ENCODE measurements at regions not wholly inside any gene's neighbourhood (a gene's known extent, or its start where the extent isn't known, plus 50 kb on each side); places are given as distances from the start of the nearest gene placed in this dataset.

DNA sequence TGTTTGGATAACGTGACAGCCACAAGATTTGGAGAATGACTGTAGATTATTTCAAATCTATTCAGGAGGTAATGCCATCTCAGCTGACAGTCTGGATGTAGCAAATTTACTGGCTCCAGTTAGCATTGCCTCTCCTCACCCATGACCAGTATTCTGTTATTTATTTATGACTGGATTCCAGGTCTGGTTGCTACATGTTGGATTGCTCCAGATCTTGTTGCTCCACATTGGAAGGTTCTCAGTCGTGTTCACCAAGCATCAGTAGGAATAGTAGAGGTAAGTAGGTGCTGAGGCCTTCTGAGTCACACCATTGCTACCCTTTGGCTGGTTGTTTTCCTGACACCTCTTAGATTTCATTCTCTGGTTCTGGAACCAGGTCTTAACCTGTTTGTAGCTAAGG lies 69.5 kb upstream of the ELOVL5 start:
- TF ChIP-seq EP300 (conservative IDR thresholded peaks at IDR 0.05; ENCODE audit: poor library complexity, severe bottlenecking), result no peak
- TF ChIP-seq SMC3 (conservative IDR thresholded peaks at IDR 0.05; ENCODE audit: poor library complexity), result no peak
- no peak for TF ChIP-seq EZH2 (IDR thresholded peaks at IDR 0.05; ENCODE audit: borderline replicate concordance, insufficient read depth, low read length, poor library complexity, severe bottlenecking)
- no peak for TF ChIP-seq TAF1 (IDR thresholded peaks at IDR 0.05; ENCODE audit: low read depth)
- no peak for TF ChIP-seq MXI1 (conservative IDR thresholded peaks at IDR 0.05; ENCODE audit: poor library complexity, severe bottlenecking)
- TF ChIP-seq, protein P1, sequence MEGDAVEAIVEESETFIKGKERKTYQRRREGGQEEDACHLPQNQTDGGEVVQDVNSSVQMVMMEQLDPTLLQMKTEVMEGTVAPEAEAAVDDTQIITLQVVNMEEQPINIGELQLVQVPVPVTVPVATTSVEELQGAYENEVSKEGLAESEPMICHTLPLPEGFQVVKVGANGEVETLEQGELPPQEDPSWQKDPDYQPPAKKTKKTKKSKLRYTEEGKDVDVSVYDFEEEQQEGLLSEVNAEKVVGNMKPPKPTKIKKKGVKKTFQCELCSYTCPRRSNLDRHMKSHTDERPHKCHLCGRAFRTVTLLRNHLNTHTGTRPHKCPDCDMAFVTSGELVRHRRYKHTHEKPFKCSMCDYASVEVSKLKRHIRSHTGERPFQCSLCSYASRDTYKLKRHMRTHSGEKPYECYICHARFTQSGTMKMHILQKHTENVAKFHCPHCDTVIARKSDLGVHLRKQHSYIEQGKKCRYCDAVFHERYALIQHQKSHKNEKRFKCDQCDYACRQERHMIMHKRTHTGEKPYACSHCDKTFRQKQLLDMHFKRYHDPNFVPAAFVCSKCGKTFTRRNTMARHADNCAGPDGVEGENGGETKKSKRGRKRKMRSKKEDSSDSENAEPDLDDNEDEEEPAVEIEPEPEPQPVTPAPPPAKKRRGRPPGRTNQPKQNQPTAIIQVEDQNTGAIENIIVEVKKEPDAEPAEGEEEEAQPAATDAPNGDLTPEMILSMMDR (IDR thresholded peaks at IDR 0.05; ENCODE audit: poor library complexity, severe bottlenecking), result no peak
- TF ChIP-seq POLR2AphosphoS5 (IDR thresholded peaks at IDR 0.05), result no peak
- no peak for TF ChIP-seq RAD21 (conservative IDR thresholded peaks at IDR 0.05)
- TF ChIP-seq, protein P2, sequence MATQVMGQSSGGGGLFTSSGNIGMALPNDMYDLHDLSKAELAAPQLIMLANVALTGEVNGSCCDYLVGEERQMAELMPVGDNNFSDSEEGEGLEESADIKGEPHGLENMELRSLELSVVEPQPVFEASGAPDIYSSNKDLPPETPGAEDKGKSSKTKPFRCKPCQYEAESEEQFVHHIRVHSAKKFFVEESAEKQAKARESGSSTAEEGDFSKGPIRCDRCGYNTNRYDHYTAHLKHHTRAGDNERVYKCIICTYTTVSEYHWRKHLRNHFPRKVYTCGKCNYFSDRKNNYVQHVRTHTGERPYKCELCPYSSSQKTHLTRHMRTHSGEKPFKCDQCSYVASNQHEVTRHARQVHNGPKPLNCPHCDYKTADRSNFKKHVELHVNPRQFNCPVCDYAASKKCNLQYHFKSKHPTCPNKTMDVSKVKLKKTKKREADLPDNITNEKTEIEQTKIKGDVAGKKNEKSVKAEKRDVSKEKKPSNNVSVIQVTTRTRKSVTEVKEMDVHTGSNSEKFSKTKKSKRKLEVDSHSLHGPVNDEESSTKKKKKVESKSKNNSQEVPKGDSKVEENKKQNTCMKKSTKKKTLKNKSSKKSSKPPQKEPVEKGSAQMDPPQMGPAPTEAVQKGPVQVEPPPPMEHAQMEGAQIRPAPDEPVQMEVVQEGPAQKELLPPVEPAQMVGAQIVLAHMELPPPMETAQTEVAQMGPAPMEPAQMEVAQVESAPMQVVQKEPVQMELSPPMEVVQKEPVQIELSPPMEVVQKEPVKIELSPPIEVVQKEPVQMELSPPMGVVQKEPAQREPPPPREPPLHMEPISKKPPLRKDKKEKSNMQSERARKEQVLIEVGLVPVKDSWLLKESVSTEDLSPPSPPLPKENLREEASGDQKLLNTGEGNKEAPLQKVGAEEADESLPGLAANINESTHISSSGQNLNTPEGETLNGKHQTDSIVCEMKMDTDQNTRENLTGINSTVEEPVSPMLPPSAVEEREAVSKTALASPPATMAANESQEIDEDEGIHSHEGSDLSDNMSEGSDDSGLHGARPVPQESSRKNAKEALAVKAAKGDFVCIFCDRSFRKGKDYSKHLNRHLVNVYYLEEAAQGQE (IDR thresholded peaks at IDR 0.05; ENCODE audit: borderline replicate concordance), result no peak
- no peaks in the 10 kb centered on the region for H3K27me3 ChIP-seq (ENCODE audit: insufficient read depth, low read depth, low read length)
- no peaks in the 10 kb centered on the region for H3K9me3 ChIP-seq (ENCODE audit: low read length)
- no peaks in the 10 kb centered on the region for H4K20me1 ChIP-seq (ENCODE audit: insufficient read depth)
- H2AFZ ChIP-seq (ENCODE audit: low read depth, low read length), result no peak overlapping the region
- H3K9me2 ChIP-seq (ENCODE audit: insufficient read depth, low read length), result no peaks in the 10 kb centered on the region
- H3F3A ChIP-seq (ENCODE audit: insufficient read depth, low read length, poor library complexity, severe bottlenecking), result no peaks in the 10 kb centered on the region
- H3K4me2 ChIP-seq (ENCODE audit: low read length), result no peak overlapping the region
- no peak overlapping the region for H3K9ac ChIP-seq (ENCODE audit: low read length)
- no peaks in the 10 kb centered on the region for H3K36me3 ChIP-seq (ENCODE audit: insufficient read depth, low read length)
- no peaks in the 10 kb centered on the region for H3K79me2 ChIP-seq (replicated peaks; ENCODE audit: insufficient read depth, low read length)
- H3K27ac ChIP-seq (ENCODE audit: low read length), result no peak overlapping the region
- H3K4me3 ChIP-seq (ENCODE audit: low read length), result no peak overlapping the region

DNA sequence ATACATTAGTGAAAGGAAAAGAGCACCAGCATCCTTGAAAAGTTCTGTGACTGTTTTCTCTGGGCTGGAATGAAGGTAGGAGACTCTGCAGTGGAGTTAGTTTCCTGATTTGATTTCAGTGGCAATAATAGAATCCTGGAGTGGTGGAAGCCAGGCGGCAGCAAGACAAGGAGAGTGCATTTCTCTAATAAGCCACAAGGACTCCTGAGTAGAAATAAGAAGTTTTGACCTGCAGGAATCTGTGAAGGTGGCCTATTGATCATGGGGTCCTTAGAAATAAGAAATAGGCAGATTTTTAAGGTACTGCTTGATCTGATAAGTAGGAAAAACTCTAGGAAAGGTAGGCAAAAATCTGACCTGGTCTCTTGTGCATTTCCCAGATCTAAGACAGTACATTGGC lies 68.4 kb upstream of the ELOVL5 start:
- no peaks in the 10 kb centered on the region for H3K27me3 ChIP-seq (ENCODE audit: insufficient read depth, low read depth, low read length)
- H3K36me3 ChIP-seq (ENCODE audit: insufficient read depth, low read length), result no peaks in the 10 kb centered on the region
- no peak overlapping the region for H3K9ac ChIP-seq (ENCODE audit: low read length)
- no peak for TF ChIP-seq EP300 (conservative IDR thresholded peaks at IDR 0.05; ENCODE audit: poor library complexity, severe bottlenecking)
- TF ChIP-seq SMC3 (conservative IDR thresholded peaks at IDR 0.05; ENCODE audit: poor library complexity), result no peak
- TF ChIP-seq RAD21 (conservative IDR thresholded peaks at IDR 0.05), result no peak
- no peak overlapping the region for H3K27ac ChIP-seq (ENCODE audit: low read length)
- H3K9me3 ChIP-seq (ENCODE audit: low read length), result no peaks in the 10 kb centered on the region
- H3K4me2 ChIP-seq (ENCODE audit: low read length), result no peak overlapping the region
- H3K4me3 ChIP-seq (ENCODE audit: low read length), result no peak overlapping the region
- no peaks in the 10 kb centered on the region for H3K79me2 ChIP-seq (replicated peaks; ENCODE audit: insufficient read depth, low read length)
- H3K9me2 ChIP-seq (ENCODE audit: insufficient read depth, low read length), result no peaks in the 10 kb centered on the region
- no peaks in the 10 kb centered on the region for H3F3A ChIP-seq (ENCODE audit: insufficient read depth, low read length, poor library complexity, severe bottlenecking)
- H4K20me1 ChIP-seq (ENCODE audit: insufficient read depth), result no peaks in the 10 kb centered on the region
- H2AFZ ChIP-seq (ENCODE audit: low read depth, low read length), result no peak overlapping the region

DNA sequence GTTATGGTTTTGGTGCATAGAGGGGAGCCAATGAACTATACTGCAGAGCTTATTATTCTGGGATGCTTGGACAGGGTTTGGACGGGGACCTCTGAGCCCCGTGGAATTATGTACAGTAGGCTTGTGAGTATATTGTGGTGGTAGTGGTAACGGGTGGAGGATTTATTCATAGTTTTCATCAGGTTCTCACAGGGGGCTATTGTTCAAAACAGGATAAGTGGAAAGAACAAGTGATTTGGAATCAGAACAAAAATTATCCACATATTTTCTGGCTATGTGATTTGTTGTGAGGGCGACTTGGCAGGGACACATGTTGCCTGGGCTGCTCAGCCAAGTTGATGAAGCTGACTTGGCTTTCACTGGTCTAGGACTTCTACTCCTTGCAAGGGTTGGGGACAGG lies 64.6 kb upstream of the ELOVL5 start:
- TF ChIP-seq, protein P2 (IDR thresholded peaks at IDR 0.05; ENCODE audit: borderline replicate concordance), result no peak
- TF ChIP-seq TAF1 (IDR thresholded peaks at IDR 0.05; ENCODE audit: low read depth) (no peak), MXI1 (conservative IDR thresholded peaks at IDR 0.05; ENCODE audit: poor library complexity, severe bottlenecking) (no peak), EP300 (conservative IDR thresholded peaks at IDR 0.05; ENCODE audit: poor library complexity, severe bottlenecking) (no peak), SMC3 (conservative IDR thresholded peaks at IDR 0.05; ENCODE audit: poor library complexity) (no peak), RAD21 (conservative IDR thresholded peaks at IDR 0.05) (no peak), POLR2AphosphoS5 (IDR thresholded peaks at IDR 0.05) (no peak), EZH2 (IDR thresholded peaks at IDR 0.05; ENCODE audit: borderline replicate concordance, insufficient read depth, low read length, poor library complexity, severe bottlenecking) (no peak)
- TF ChIP-seq, protein P1 (IDR thresholded peaks at IDR 0.05; ENCODE audit: poor library complexity, severe bottlenecking), result no peak
- H4K20me1 ChIP-seq (ENCODE audit: insufficient read depth), result no peaks in the 10 kb centered on the region
- no peaks in the 10 kb centered on the region for H3K9me3 ChIP-seq (ENCODE audit: low read length)
- H3K27me3 ChIP-seq (ENCODE audit: insufficient read depth, low read depth, low read length), result no peaks in the 10 kb centered on the region
- no peaks in the 10 kb centered on the region for H3K9me2 ChIP-seq (ENCODE audit: insufficient read depth, low read length)
- no peak overlapping the region for H2AFZ ChIP-seq (ENCODE audit: low read depth, low read length)
- no peaks in the 10 kb centered on the region for H3F3A ChIP-seq (ENCODE audit: insufficient read depth, low read length, poor library complexity, severe bottlenecking)
- H3K36me3 ChIP-seq (ENCODE audit: insufficient read depth, low read length), result no peaks in the 10 kb centered on the region
- no peak overlapping the region for H3K27ac ChIP-seq (ENCODE audit: low read length)
- H3K4me3 ChIP-seq (ENCODE audit: low read length), result no peak overlapping the region
- H3K4me2 ChIP-seq (ENCODE audit: low read length), result no peak overlapping the region
- no peaks in the 10 kb centered on the region for H3K79me2 ChIP-seq (replicated peaks; ENCODE audit: insufficient read depth, low read length)
- no peak overlapping the region for H3K9ac ChIP-seq (ENCODE audit: low read length)

All from neural cell (in vitro differentiated cells).